OCI-LY7 (cell line): ENCODE measurements at regions not wholly inside any gene's neighbourhood (a gene's known extent, or its start where the extent isn't known, plus 50 kb on each side); places are given as distances from the start of the nearest gene placed in this dataset.

ENCODE experiments used
- BruUV-seq: library from RNA; stranded (reverse); fragments of 400-500 nt; replicated peaks from 2 replicates; lab custom pipeline; 2021; lab: Mats Ljungman, UMichigan
- CTCF ChIA-PET: fragments of 300-600 bp; sonication (Branson Sonifier 250); formaldehyde crosslinking; loops from one replicate; lab custom pipeline; 2022; ENCODE audit warnings: antibody characterized with exemption; ENCODE audit not compliant: unreplicated experiment; lab: Charles Lee
- POLR2A ChIA-PET: fragments of 300-600 bp; sonication (Branson Sonifier 250); formaldehyde crosslinking; loops from one replicate; lab custom pipeline; 2022; ENCODE audit warnings: antibody characterized with exemption; lab: Charles Lee
- DNase-seq: peaks from one replicate; pipeline ENCODE4 v3.0.0-alpha.2; 2015; ENCODE audit warnings: low spot score
- H2AFZ ChIP-seq: fragments of 200-600 bp; sonication (generic), shearing (Covaris generic); 2 replicates; pipeline ENCODE4 v1.6.1; 2014; ENCODE audit warnings: mild to moderate bottlenecking, antibody characterized with exemption, low read length, moderate library complexity
- H3K27ac ChIP-seq: fragments of 200-600 bp; sonication (generic); 2 replicates; pipeline ENCODE4 v1.5.1; 2014; ENCODE audit warnings: mixed run types, low read depth, mild to moderate bottlenecking, moderate library complexity, low read length, inconsistent platforms; ENCODE audit not compliant: poor library complexity, severe bottlenecking
- H3K36me3 ChIP-seq: fragments of 200-600 bp; sonication (generic); 2 replicates; pipeline ENCODE4 v1.6.1; 2014; ENCODE audit warnings: mild to moderate bottlenecking, antibody characterized with exemption, low read length, moderate library complexity, mixed read lengths; ENCODE audit not compliant: insufficient read depth
- H3K4me1 ChIP-seq: fragments of 200-600 bp; sonication (generic); 2 replicates; pipeline ENCODE4 v1.5.1; 2014; ENCODE audit warnings: mild to moderate bottlenecking, low read length; ENCODE audit not compliant: insufficient read depth, poor library complexity, severe bottlenecking
- H3K4me2 ChIP-seq: fragments of 200-600 bp; sonication (generic); 2 replicates; pipeline ENCODE4 v1.6.1; 2014; ENCODE audit warnings: mild to moderate bottlenecking, low read length
- H3K4me3 ChIP-seq: fragments of 200-600 bp; sonication (generic); 2 replicates; pipeline ENCODE4 v1.5.1; 2014; ENCODE audit warnings: mild to moderate bottlenecking, low read depth, low read length; ENCODE audit not compliant: poor library complexity, severe bottlenecking
- H3K79me2 ChIP-seq: fragments of 200-600 bp; sonication (generic); 2 replicates; pipeline ENCODE4 v1.6.1; 2016; ENCODE audit warnings: low read depth, mild to moderate bottlenecking, low read length, moderate library complexity, mixed read lengths; ENCODE audit not compliant: insufficient read depth
- H3K9me2 ChIP-seq: fragments of 200-600 bp; sonication (generic); 2 replicates; pipeline ENCODE4 v1.6.1; 2016; ENCODE audit warnings: mild to moderate bottlenecking, low read length, mixed read lengths; ENCODE audit not compliant: insufficient read depth
- H3K9me3 ChIP-seq: fragments of 200-600 bp; sonication (generic); 2 replicates; pipeline ENCODE4 v1.6.1; 2014; ENCODE audit warnings: mild to moderate bottlenecking, mixed run types, low read length, mixed read lengths
- H4K20me1 ChIP-seq: fragments of 200-600 bp; sonication (generic); 2 replicates; pipeline ENCODE4 v1.6.1; 2014; ENCODE audit warnings: mild to moderate bottlenecking, antibody characterized with exemption, low read length, moderate library complexity, mixed read lengths; ENCODE audit not compliant: insufficient read depth
- EZH2phosphoT487 ChIP-seq: fragments of 200-600 bp; sonication (generic); IDR thresholded peaks from 2 replicates; pipeline ENCODE4 v1.6.1; 2018; ENCODE audit warnings: low read depth, borderline replicate concordance, mild to moderate bottlenecking, mixed run types, antibody characterized with exemption, low read length, moderate library complexity, mixed read lengths
- intact Hi-C: fragments of 100-400 bp; cut with micrococcal nuclease; formaldehyde crosslinking; loops from one replicate; pipeline ENCODE4 v1.10.0; 2022; ENCODE audit not compliant: unreplicated experiment
- TF ChIP-seq, protein P1 (sequence below): fragments of 200-600 bp; sonication (generic); conservative IDR thresholded peaks from 2 replicates; pipeline ENCODE4 v1.5.1; 2014; ENCODE audit warnings: mild to moderate bottlenecking, antibody characterized with exemption, low read length, moderate library complexity, mixed read lengths

DNA sequence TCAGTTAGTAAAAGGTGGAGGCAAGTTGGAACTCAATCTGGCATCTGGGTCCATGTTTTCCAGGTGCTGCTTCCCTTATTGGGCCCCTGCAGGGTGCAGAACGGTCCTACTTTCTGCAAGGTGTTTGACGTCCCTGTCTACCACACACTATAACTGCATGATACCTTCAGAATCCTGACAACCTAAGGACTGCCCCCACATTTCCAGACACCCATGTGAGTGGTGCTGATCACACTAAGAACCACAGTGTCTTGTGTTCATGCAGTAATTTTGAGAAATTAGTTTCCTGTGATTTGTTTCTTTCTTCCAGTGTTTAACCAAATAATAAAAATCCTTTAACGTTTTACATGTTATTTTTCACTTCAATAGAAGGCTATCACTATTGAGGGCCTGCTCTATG lies 121.1 kb upstream of the MDM1 start:
- H3K4me1 ChIP-seq: peaks cover 7% of the 10 kb centered on the region
- no peaks in the 10 kb centered on the region for H3K79me2 ChIP-seq
- BruUV-seq: no TSS peak
- no peaks in the 10 kb centered on the region for H3K9me3 ChIP-seq
- ChIA-PET CTCF (no interaction called here), POLR2A (interaction anchor here (0.6 kb wide), 1 partner anchor 12 kb away, joined by 3 read pairs; no protein-coding TSS in a partner anchor)
- no peak overlapping the region for H3K4me3 ChIP-seq
- TF ChIP-seq, protein P1, sequence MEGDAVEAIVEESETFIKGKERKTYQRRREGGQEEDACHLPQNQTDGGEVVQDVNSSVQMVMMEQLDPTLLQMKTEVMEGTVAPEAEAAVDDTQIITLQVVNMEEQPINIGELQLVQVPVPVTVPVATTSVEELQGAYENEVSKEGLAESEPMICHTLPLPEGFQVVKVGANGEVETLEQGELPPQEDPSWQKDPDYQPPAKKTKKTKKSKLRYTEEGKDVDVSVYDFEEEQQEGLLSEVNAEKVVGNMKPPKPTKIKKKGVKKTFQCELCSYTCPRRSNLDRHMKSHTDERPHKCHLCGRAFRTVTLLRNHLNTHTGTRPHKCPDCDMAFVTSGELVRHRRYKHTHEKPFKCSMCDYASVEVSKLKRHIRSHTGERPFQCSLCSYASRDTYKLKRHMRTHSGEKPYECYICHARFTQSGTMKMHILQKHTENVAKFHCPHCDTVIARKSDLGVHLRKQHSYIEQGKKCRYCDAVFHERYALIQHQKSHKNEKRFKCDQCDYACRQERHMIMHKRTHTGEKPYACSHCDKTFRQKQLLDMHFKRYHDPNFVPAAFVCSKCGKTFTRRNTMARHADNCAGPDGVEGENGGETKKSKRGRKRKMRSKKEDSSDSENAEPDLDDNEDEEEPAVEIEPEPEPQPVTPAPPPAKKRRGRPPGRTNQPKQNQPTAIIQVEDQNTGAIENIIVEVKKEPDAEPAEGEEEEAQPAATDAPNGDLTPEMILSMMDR: no peak
- TF ChIP-seq EZH2phosphoT487: no peak
- no peak overlapping the region for H3K4me2 ChIP-seq
- intact Hi-C loops: no loop called here
- no peak overlapping the region for H3K27ac ChIP-seq
- no peaks in the 10 kb centered on the region for H3K36me3 ChIP-seq
- no peak overlapping the region for H2AFZ ChIP-seq
- H3K9me2 ChIP-seq: no peaks in the 10 kb centered on the region
- H4K20me1 ChIP-seq: no peaks in the 10 kb centered on the region
- no peak for DNase-seq

DNA sequence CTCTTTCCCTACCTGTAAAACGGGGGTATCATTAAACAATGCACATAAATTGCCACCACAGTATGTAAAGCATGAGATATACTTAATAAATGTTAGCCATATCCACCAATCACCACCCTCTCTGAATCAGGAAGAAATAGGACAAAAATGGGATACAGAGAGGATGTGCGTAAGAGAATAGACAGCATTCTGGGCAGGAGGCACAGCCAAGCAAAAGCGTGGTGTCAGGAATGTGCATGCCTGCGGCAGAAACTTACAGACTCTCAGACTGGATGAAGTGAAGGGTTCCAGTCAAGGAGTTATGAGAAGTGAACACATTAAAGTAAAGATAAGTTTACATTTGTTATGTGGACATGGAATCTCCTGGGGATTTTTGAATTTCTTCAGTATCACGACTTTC lies 121.7 kb upstream of the MDM1 start:
- Histone ChIP-seq H3K27ac (no peak overlapping the region), H3K4me1 (peaks cover 7% of the 10 kb centered on the region), H3K9me3 (no peaks in the 10 kb centered on the region), H3K4me2 (no peak overlapping the region), H3K79me2 (no peaks in the 10 kb centered on the region), H2AFZ (no peak overlapping the region), H3K36me3 (no peaks in the 10 kb centered on the region), H3K4me3 (no peak overlapping the region), H3K9me2 (no peaks in the 10 kb centered on the region), H4K20me1 (no peaks in the 10 kb centered on the region)
- no TSS peak for BruUV-seq
- no peak for TF ChIP-seq EZH2phosphoT487
- TF ChIP-seq, protein P1: no peak
- ChIA-PET CTCF (no interaction called here), POLR2A (interaction anchor here (0.6 to 0.8 kb wide), 2 partner anchors 13 to 1255 kb away, joined by 3 read pairs; no protein-coding TSS in a partner anchor)
- intact Hi-C loops: no loop called here
- DNase-seq: no peak

DNA sequence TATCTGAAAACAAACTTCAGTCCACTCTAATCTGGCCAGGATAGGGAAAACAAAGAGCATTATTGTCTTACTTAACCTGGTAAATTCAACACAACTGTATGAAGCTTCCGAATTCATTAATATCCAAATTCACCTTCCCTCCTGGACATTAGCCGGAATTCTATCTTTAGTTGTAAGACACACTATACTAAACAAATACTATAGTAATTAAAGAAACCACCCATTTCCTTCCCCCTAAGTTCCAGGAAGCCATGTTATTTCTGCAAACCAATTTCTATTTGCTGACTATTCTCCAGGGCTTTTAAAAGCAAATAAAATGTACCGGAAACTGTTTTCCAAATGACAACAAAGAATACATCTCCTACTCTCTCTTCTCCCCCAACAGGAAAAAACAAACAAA lies 122.7 kb upstream of the MDM1 start:
- Histone ChIP-seq H3K4me3 (no peak overlapping the region), H3K36me3 (no peaks in the 10 kb centered on the region), H3K9me2 (no peaks in the 10 kb centered on the region), H4K20me1 (no peaks in the 10 kb centered on the region), H3K27ac (no peak overlapping the region), H3K4me1 (peaks cover 7% of the 10 kb centered on the region), H3K4me2 (no peak overlapping the region), H3K9me3 (no peaks in the 10 kb centered on the region), H2AFZ (peak overlapping the region; percentile 75; the same call in 1 of the 2 replicates), H3K79me2 (no peaks in the 10 kb centered on the region)
- intact Hi-C loops: no loop called here
- ChIA-PET POLR2A (interaction anchor here (0.6 to 0.7 kb wide), 5 partner anchors 8 to 1242 kb away, joined by 3 to 5 read pairs (median 3); no protein-coding TSS in a partner anchor), CTCF (no interaction called here)
- BruUV-seq: no TSS peak
- TF ChIP-seq, protein P1: no peak
- no peak for TF ChIP-seq EZH2phosphoT487
- DNase-seq: no peak
